GM19240 (cell line): ENCODE measurements at regions not wholly inside any gene's neighbourhood (a gene's known extent, or its start where the extent isn't known, plus 50 kb on each side); places are given as distances from the start of the nearest gene placed in this dataset.
"Not testable (repeated sequence)": the region's sequence is repeated elsewhere in the genome, so short reads cannot be mapped to it uniquely, and the experiment has no call there.

Source experiments
- DNase-seq: peaks from one replicate; pipeline ENCODE4 v3.0.0; 2011; ENCODE audit warnings: low spot score; ENCODE audit not compliant: insufficient read length

DNA sequence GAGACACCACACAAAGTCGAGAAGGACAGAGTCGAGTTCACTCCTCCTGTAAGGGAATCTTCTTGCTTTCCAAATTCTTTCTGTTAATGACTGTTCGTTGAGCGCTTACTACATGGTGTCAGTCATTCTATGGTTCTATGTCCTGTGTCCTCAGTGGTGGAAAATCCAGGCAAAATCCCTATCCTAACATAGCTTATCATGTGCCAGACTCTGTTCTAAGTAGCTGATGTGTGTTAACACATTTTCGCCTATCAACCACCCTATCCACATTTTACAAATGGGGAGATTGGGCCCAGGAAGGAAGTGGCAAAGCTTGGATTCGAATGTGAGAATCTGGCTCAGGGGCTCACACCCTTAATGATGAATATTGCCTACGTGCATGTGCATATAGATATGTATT, 280.1 kb downstream of the GATA3 start:
- DNase-seq = no peak

GRCh38 chr10:8336629-8337331, 282.3 kb downstream of the GATA3 start:
- no peak for DNase-seq

GRCh38 chr10:8337332-8337651, 282.8 kb downstream of the GATA3 start:
- DNase-seq = no peak

DNA sequence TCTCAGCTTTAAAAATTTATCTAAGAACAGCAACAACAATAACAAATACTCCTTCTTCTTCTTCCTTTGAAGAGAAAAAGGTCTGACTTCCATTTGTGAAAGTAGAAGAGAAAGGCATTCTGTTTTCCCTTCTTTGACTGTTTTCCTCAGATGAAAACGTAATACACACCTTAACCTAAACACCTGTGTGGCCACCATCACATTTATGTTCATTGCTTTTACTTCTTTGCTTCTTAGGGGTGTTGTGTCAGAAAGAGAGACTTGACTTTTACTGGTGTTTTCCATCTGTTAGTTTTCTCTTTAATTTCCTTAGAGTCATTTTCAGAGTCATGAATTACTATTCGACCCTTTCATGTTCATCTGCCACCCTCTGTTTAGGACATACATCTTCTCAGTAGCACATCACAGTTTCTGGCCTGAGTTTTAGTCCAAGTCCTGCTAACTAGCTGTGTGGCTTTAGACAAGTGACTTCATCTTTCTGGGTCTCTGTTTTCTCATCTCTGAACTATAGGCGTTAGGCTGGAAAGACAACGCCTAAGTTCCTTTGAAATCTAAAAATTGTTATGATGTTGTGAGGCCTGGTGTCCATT, 283.8 kb downstream of the GATA3 start:
- no peak for DNase-seq

DNA sequence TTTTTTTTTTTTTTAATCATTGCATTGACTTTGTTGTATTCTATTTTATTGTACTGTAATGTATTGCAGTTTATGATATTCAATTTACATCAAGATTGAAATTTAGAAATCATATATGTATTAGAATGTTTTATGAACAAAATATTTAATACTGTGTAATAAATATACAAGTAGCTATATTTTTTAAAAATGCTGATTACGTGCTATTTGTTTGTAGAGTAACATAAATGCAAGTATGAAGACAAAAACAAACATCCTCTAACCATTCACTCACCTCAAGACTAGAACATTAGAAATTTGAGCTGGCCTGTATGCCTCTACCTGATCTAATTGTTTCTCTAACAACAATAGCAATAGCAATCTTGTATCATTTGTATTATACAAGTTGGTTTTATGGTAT, 290.3 kb downstream of the GATA3 start:
- DNase-seq = no peak

- no peak for DNase-seq
These were observed 292.4 kb downstream of the GATA3 start for GRCh38 chr10:8346861-8347260.

GRCh38 chr10:8347614-8348013, 293.1 kb downstream of the GATA3 start:
- DNase-seq = not testable (repeated sequence)

DNA sequence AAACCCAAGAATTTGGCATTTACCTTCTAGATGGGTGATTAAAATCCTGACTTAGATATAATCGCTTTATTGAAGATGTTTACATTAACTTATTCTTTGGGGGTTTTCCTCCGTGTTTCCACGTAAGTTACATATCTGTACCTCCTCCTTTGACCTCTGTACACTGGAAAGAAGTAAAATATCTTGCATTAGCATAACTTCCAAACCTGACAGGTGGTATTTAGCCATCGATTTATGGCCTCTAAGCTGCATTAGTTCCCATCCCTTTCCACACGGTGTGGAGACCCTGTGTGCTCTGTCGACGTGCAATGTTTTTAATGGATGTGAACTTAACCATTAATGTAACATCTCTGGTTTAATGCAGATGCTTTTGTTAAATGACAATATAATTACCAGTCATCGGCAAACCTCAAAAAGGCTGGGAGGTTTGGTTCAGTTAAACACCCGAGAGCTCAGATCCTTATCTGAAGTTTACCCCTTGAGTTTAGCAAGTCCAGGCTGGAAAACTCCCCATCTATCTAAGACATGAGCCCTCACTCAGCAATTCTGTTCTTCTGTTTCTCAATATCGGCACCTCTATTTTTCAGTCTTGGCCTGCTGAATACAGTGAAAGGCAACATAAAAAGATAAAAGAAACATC, 295.2 kb downstream of the GATA3 start:
- no peak for DNase-seq

- no peak for DNase-seq
These were observed 295.9 kb downstream of the GATA3 start for GRCh38 chr10:8350250-8350967.

- DNase-seq = no peak
These were observed 297.9 kb downstream of the GATA3 start for GRCh38 chr10:8352171-8353075.

- DNase-seq = no peak
These were observed 301.8 kb downstream of the GATA3 start for GRCh38 chr10:8356283-8356682.

GRCh38 chr10:8359467-8359866, 305.0 kb downstream of the GATA3 start:
- DNase-seq = no peak

DNA sequence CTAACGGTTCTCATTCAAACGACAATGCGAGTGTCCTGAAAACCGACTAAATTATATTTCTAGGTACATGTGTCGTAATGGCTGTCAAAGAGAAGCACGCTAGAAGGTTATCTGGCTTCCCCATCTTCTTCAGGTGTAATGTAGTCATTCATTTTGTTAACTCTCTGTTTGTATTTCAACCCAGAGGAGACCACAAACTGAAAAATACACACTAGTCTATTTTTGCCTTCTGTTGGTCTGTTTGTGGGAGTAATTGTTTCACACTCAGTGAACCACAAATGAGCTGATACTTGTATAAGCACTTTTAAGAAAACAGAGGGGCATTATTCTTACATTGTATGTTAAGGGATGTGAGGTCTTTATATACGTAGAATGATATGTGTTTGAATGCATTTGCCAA, 305.9 kb downstream of the GATA3 start:
- no peak for DNase-seq

- no peak for DNase-seq
These were observed 306.5 kb downstream of the GATA3 start for GRCh38 chr10:8360814-8361509.

DNA sequence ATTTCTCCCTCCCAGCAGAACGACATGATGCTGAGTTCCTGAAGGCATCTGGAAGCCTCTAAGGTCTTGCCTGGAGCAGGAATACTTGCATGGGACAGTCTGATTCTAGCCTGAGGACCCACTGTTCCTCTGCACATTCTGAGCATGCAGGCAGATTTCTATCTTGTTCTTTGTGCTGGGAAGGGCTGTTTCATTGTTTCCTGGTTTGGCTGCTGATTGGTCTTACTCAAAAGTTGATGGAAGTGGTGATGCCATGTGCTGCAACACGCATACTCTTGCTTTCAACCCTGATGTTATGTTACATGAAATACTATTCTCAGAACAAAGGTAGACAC, 307.0 kb downstream of the GATA3 start:
- no peak for DNase-seq

GRCh38 chr10:8365935-8366911, 311.7 kb downstream of the GATA3 start:
- no peak for DNase-seq

DNA sequence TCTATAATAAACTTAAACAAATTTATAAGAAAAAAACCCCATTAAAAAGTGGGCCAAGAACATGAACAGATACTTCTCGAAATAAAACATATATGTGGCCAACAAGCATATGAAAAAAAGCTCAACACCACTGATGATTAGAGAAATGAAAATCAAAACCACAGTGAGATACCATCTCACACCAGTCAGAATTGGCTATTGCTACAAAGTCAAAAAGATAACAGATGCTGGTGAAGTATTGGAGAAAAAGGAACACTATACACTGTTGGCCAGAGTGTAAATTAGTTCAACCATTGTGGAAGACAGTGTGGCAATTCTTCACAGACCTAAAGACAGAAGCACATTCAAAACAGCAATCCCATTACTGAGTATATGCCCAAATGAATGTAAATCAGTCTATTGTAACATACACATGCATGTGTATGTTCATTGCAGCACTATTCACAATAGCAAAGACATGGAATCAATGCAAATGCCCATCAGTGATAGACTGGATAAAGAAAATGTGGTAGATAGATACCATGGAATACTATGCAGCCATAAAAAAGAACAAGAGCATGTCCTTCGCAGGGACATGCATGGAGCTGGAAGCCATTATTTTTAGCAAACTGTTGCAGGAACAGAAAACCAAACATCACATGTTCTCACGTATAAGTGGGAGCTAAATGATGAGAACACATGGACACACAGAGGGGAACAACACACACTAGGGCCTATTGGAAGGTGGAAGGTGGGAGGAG, 313.4 kb downstream of the GATA3 start:
- not testable (repeated sequence) for DNase-seq

DNA sequence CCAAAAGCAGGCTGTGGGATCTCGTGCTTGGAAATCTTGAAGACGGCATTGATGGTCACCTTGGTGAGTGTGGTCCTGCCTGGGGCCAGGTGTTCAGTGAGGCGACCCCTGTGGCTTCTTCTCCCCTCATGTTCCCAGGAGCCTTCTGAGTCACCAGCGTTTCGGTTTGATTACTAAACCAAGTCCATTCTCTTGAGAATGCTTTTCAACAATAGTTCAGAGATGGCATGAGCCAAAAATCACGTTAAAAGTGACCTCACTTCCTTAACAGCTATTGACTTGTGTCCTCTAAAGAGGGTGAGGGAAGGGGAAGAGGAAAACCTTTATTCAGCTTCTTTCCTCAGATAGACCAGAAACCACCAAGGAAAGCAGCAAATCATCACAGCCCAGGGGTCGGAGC, 315.2 kb downstream of the GATA3 start:
- no peak for DNase-seq

- no peak for DNase-seq
These were observed 319.8 kb downstream of the GATA3 start for GRCh38 chr10:8374334-8374733.
